ENCODE measurements at regions not wholly inside any gene's neighbourhood (a gene's known extent, or its start where the extent isn't known, plus 50 kb on each side); places are given as distances from the start of the nearest gene placed in this dataset.
"Not testable (repeated sequence)": the region's sequence is repeated elsewhere in the genome, so short reads cannot be mapped to it uniquely, and the experiment has no call there.

GRCh38 chr10:23613900-23614299, 175.0 kb downstream of the OTUD1 start:
- intact Hi-C loops (cut with DNase I, micrococcal nuclease) = no loop called here
- DNase-seq = no peak
- no peak for ATAC-seq

DNA sequence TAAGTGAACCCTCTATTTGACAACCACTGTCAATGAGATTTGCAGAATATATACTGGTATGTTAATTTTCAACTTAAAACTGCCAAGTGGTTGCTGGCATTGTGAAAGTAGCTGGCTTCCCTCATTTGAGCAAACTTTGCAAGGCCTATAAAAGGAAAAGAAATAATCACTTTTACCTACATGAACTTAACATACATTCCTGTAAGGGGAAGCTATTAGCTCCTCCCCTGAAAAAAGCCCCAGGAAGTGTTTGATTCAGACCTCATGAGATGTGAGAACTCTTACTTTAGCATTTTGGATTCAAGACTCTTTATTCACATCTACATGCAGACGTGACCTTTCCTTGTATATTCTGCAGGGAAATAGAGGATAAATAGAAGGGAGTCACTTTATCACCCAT, 175.6 kb downstream of the OTUD1 start:
- intact Hi-C loops (cut with DNase I, micrococcal nuclease) = no loop called here
- no peak for ATAC-seq

DNA sequence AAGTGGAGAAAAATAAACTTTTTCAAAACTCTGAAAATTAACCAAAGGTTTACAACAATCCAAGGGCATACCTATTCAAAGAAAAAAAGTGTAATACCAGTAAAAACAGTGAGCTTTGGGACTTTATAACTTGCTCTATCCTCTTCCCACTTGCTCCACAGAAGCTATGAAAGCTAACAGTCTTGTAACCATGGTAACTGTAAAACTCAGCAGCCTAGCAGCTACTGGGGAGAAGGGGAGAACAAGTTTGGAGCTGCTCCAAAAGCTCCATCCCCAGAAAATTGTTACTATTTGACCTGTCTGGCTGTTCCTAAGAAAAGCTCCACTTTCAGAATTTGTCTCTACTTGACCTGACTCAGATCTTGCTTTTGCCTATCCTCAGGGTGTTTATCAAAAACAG, 191.5 kb downstream of the OTUD1 start:
- DNase-seq (no peak), ATAC-seq (no peak)
- intact Hi-C loops (cut with DNase I, micrococcal nuclease) = no loop called here

More for the DNA sequence above, 175.6 kb downstream of the OTUD1 start:
- no peak for DNase-seq

GRCh38 chr10:23630885-23631284, 192.0 kb downstream of the OTUD1 start:
- intact Hi-C loops (cut with DNase I, micrococcal nuclease) = no loop called here
- DNase-seq = no peak
- ATAC-seq = no peak

- ATAC-seq = no peak
- intact Hi-C loops (cut with DNase I, micrococcal nuclease) = no loop called here
- DNase-seq = no peak
These were observed 204.4 kb downstream of the OTUD1 start for GRCh38 chr10:23643111-23643780.

- ATAC-seq (no peak), DNase-seq (no peak)
- intact Hi-C loops (cut with DNase I, micrococcal nuclease) = no loop called here
These were observed 209.7 kb downstream of the OTUD1 start for GRCh38 chr10:23648618-23649017.

GRCh38 chr10:23656735-23657134, 217.9 kb downstream of the OTUD1 start:
- intact Hi-C loops (cut with DNase I, micrococcal nuclease) = no loop called here
- ATAC-seq (no peak), DNase-seq (no peak)

GRCh38 chr10:23657677-23658076, 218.8 kb downstream of the OTUD1 start:
- DNase-seq (no peak), ATAC-seq (no peak)
- intact Hi-C loops (cut with DNase I, micrococcal nuclease) = no loop called here

GRCh38 chr10:23671866-23672265, 233.0 kb downstream of the OTUD1 start:
- ATAC-seq; intact Hi-C loops (cut with DNase I, micrococcal nuclease): not testable (repeated sequence)

DNA sequence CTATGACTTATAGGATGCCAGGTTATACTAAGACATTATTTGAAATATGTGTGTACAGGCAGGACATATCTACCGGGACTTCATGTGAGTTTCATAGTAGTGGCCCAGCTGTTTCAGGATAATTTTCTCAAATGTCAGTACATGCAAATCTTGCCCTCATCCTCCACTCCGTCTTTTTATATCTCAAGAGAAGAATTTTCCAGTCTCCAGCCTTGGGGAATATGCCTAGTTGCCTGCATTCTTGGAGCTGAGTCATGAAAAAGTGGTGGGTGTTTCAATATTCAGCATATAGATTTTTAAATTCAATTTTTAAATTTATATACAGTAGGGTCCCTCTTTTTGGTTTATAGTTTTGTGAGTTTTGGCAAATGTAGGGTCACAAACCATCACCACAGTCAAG, 236.7 kb downstream of the OTUD1 start:
- DNase-seq = no peak
- intact Hi-C loops (cut with DNase I, micrococcal nuclease) = no loop called here
- ATAC-seq = no peak

More at GRCh38 chr10:23671866-23672265, 233.0 kb downstream of the OTUD1 start:
- not testable (repeated sequence) for DNase-seq

DNA sequence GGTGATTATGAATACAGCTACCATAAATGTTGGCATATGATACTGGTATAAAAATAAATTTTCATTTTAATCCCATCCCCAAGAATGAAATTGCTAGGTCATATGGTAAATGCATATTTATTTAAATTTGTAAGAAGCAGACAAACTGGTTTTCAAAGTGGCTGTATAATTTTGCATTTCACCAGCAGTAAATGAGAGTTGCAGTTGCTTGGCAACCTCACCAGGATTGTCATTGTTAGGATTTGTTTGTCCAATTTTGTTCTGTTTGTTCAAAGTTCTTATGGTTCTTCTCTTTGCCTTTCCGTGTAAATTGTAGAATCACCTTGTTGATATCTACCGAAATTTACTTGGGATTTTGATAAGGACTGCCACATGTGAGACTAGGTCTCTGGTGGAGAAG, 237.4 kb downstream of the OTUD1 start:
- ATAC-seq (no peak), DNase-seq (no peak)
- intact Hi-C loops (cut with DNase I, micrococcal nuclease) = no loop called here

DNA sequence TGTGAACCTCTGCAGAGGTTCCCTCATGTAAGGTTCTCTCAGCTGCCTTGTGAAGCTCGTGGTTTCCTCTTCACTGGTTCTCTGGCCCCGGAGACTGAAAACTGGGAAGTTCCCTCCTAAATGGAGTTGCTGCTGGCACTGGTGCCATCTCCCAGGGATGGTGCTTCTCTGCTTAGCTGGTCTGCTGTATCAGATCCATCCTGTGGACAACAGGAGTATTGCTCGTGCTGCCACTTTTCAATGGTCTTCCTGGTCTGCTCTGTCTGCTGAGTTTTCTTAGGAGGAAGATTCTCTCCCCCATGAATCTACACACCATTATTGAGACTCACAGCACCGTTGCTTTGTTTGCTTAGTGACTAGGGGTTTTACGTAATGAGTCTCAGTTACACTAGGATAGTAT, 247.8 kb downstream of the OTUD1 start:
- ATAC-seq = no peak
- DNase-seq = no peak
- intact Hi-C loops (cut with DNase I, micrococcal nuclease) = no loop called here

GRCh38 chr10:23692736-23693135, 253.9 kb downstream of the OTUD1 start:
- ATAC-seq (no peak), DNase-seq (no peak)
- intact Hi-C loops (cut with DNase I, micrococcal nuclease) = no loop called here

DNA sequence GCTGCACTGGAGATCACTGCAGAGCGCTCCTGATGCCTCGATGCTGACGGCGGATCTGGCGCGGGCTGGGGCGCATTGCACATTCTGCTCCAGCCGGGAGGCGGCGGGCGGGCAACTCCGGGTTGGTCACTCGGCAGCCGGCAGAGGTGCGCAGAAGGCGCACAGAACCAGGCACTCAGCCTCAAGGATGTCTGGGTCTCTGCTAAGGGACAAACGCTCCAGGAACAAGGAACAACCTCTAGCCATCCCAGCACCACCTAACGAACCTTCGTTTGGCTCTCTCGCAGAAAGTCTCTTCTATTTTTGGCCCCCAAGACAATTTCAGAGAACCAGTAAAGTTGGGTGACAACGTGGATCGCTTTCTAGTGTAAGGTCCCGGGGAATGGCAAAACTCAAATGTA, 254.6 kb downstream of the OTUD1 start:
- no peak for DNase-seq
- intact Hi-C loops (cut with DNase I, micrococcal nuclease) = no loop called here
- ATAC-seq = no peak

- intact Hi-C loops (cut with DNase I, micrococcal nuclease) = no loop called here
- ATAC-seq = no peak
- no peak for DNase-seq
These were observed 255.1 kb downstream of the OTUD1 start for GRCh38 chr10:23693925-23694324.

- DNase-seq (no peak), ATAC-seq (no peak)
- intact Hi-C loops (cut with DNase I, micrococcal nuclease) = no loop called here
These were observed 255.6 kb downstream of the OTUD1 start for GRCh38 chr10:23694446-23694920.

- intact Hi-C loops (cut with DNase I, micrococcal nuclease) = no loop called here
- no peak for ATAC-seq
- no peak for DNase-seq
These were observed 256.3 kb downstream of the OTUD1 start for GRCh38 chr10:23694921-23695824.

GRCh38 chr10:23695825-23696420, 257.0 kb downstream of the OTUD1 start:
- intact Hi-C loops (cut with DNase I, micrococcal nuclease) = no loop called here
- no peak for ATAC-seq
- DNase-seq = no peak

- DNase-seq (no peak), ATAC-seq (no peak)
- intact Hi-C loops (cut with DNase I, micrococcal nuclease) = no loop called here
These were observed 257.6 kb downstream of the OTUD1 start for GRCh38 chr10:23696476-23696875.

- ATAC-seq = peak; percentile 90
- DNase-seq = peak; percentile 28 to 51
- intact Hi-C loops (cut with DNase I, micrococcal nuclease) = no loop called here
These were observed 264.1 kb downstream of the OTUD1 start for GRCh38 chr10:23702977-23703414.

Data from left colon (tissue), 2 donors.